ENCODE measurements at regions not wholly inside any gene's neighbourhood (a gene's known extent, or its start where the extent isn't known, plus 50 kb on each side); places are given as distances from the start of the nearest gene placed in this dataset.

GRCh38 chr4:125432078-125432477 lies 117.3 kb downstream of the FAT4 start:
- DNase-seq, result no peak
- Histone ChIP-seq H3K27me3 (ENCODE audit: control insufficient read depth, insufficient read depth, low read length) (no peaks in the 10 kb centered on the region), H3K4me3 (ENCODE audit: low read length) (no peak overlapping the region), H3K27ac (ENCODE audit: low read length) (no peak overlapping the region), H3K36me3 (ENCODE audit: control insufficient read depth, insufficient read depth, low read length) (peaks cover 6% of the 10 kb centered on the region), H3K4me1 (ENCODE audit: control insufficient read depth, insufficient read depth, low read length) (no peaks in the 10 kb centered on the region), H3K9me3 (replicated peaks; ENCODE audit: control insufficient read depth, low read depth, low read length) (no peaks in the 10 kb centered on the region)
- WGBS (ENCODE audit: insufficient coverage), result no CpG with 5 or more reads among the region's 2 CpGs

GRCh38 chr4:125433453-125433852 lies 118.7 kb downstream of the FAT4 start:
- no CpG with 5 or more reads among the region's 2 CpGs for WGBS (ENCODE audit: insufficient coverage)
- Histone ChIP-seq H3K36me3 (ENCODE audit: control insufficient read depth, insufficient read depth, low read length) (peaks cover 6% of the 10 kb centered on the region), H3K4me1 (ENCODE audit: control insufficient read depth, insufficient read depth, low read length) (no peaks in the 10 kb centered on the region), H3K9me3 (replicated peaks; ENCODE audit: control insufficient read depth, low read depth, low read length) (no peaks in the 10 kb centered on the region), H3K4me3 (ENCODE audit: low read length) (no peak overlapping the region), H3K27ac (ENCODE audit: low read length) (no peak overlapping the region), H3K27me3 (ENCODE audit: control insufficient read depth, insufficient read depth, low read length) (no peaks in the 10 kb centered on the region)
- no peak for DNase-seq

GRCh38 chr4:125434136-125434535 lies 119.4 kb downstream of the FAT4 start:
- Histone ChIP-seq H3K27ac (ENCODE audit: low read length) (no peak overlapping the region), H3K9me3 (replicated peaks; ENCODE audit: control insufficient read depth, low read depth, low read length) (no peaks in the 10 kb centered on the region)
- WGBS (ENCODE audit: insufficient coverage), result no CpG with 5 or more reads among the region's 3 CpGs

GRCh38 chr4:125440814-125441213 lies 126.1 kb downstream of the FAT4 start:
- peak; percentile 27 for DNase-seq
- no peaks in the 10 kb centered on the region for H3K9me3 ChIP-seq (replicated peaks; ENCODE audit: control insufficient read depth, low read depth, low read length)
- no CpG with 5 or more reads among the region's 1 CpG for WGBS (ENCODE audit: insufficient coverage)

More at GRCh38 chr4:125434136-125434535, 119.4 kb downstream of the FAT4 start:
- peaks cover 6% of the 10 kb centered on the region for H3K36me3 ChIP-seq (ENCODE audit: control insufficient read depth, insufficient read depth, low read length)
- no peak for DNase-seq
- H3K4me3 ChIP-seq (ENCODE audit: low read length), result no peak overlapping the region
- H3K27me3 ChIP-seq (ENCODE audit: control insufficient read depth, insufficient read depth, low read length), result no peaks in the 10 kb centered on the region
- no peaks in the 10 kb centered on the region for H3K4me1 ChIP-seq (ENCODE audit: control insufficient read depth, insufficient read depth, low read length)

GRCh38 chr4:125444166-125444565 lies 129.4 kb downstream of the FAT4 start:
- no peaks in the 10 kb centered on the region for H3K27me3 ChIP-seq (ENCODE audit: control insufficient read depth, insufficient read depth, low read length)

More at GRCh38 chr4:125440814-125441213, 126.1 kb downstream of the FAT4 start:
- Histone ChIP-seq H3K27ac (ENCODE audit: low read length) (no peak overlapping the region), H3K36me3 (ENCODE audit: control insufficient read depth, insufficient read depth, low read length) (no peaks in the 10 kb centered on the region), H3K4me3 (ENCODE audit: low read length) (no peak overlapping the region), H3K27me3 (ENCODE audit: control insufficient read depth, insufficient read depth, low read length) (no peaks in the 10 kb centered on the region), H3K4me1 (ENCODE audit: control insufficient read depth, insufficient read depth, low read length) (no peaks in the 10 kb centered on the region)

GRCh38 chr4:125445525-125445924 lies 130.8 kb downstream of the FAT4 start:
- Histone ChIP-seq H3K27ac (ENCODE audit: low read length) (no peak overlapping the region), H3K27me3 (ENCODE audit: control insufficient read depth, insufficient read depth, low read length) (no peaks in the 10 kb centered on the region), H3K36me3 (ENCODE audit: control insufficient read depth, insufficient read depth, low read length) (peaks cover 15% of the 10 kb centered on the region), H3K4me1 (ENCODE audit: control insufficient read depth, insufficient read depth, low read length) (no peaks in the 10 kb centered on the region), H3K4me3 (ENCODE audit: low read length) (no peak overlapping the region), H3K9me3 (replicated peaks; ENCODE audit: control insufficient read depth, low read depth, low read length) (no peaks in the 10 kb centered on the region)
- WGBS (ENCODE audit: insufficient coverage), result no CpG with 5 or more reads among the region's 1 CpG
- no peak for DNase-seq

More at GRCh38 chr4:125444166-125444565, 129.4 kb downstream of the FAT4 start:
- H3K9me3 ChIP-seq (replicated peaks; ENCODE audit: control insufficient read depth, low read depth, low read length), result no peaks in the 10 kb centered on the region
- no peak for DNase-seq
- H3K4me1 ChIP-seq (ENCODE audit: control insufficient read depth, insufficient read depth, low read length), result no peaks in the 10 kb centered on the region
- H3K4me3 ChIP-seq (ENCODE audit: low read length), result no peak overlapping the region
- H3K27ac ChIP-seq (ENCODE audit: low read length), result no peak overlapping the region
- 80% methylated on average over 1 of the region's 1 CpG for WGBS (ENCODE audit: insufficient coverage)
- peaks cover 6% of the 10 kb centered on the region for H3K36me3 ChIP-seq (ENCODE audit: control insufficient read depth, insufficient read depth, low read length)

- Histone ChIP-seq H3K27me3 (ENCODE audit: control insufficient read depth, insufficient read depth, low read length) (no peaks in the 10 kb centered on the region), H3K4me3 (ENCODE audit: low read length) (no peak overlapping the region), H3K36me3 (ENCODE audit: control insufficient read depth, insufficient read depth, low read length) (peaks cover 28% of the 10 kb centered on the region), H3K9me3 (replicated peaks; ENCODE audit: control insufficient read depth, low read depth, low read length) (no peaks in the 10 kb centered on the region), H3K4me1 (ENCODE audit: control insufficient read depth, insufficient read depth, low read length) (no peaks in the 10 kb centered on the region), H3K27ac (ENCODE audit: low read length) (no peak overlapping the region)
- no peak for DNase-seq
- no CpG with 5 or more reads among the region's 6 CpGs for WGBS (ENCODE audit: insufficient coverage)
Observed at GRCh38 chr4:125447551-125448290, 133.0 kb downstream of the FAT4 start.

- Histone ChIP-seq H3K4me3 (ENCODE audit: low read length) (no peak overlapping the region), H3K4me1 (ENCODE audit: control insufficient read depth, insufficient read depth, low read length) (no peaks in the 10 kb centered on the region), H3K27me3 (ENCODE audit: control insufficient read depth, insufficient read depth, low read length) (no peaks in the 10 kb centered on the region), H3K36me3 (ENCODE audit: control insufficient read depth, insufficient read depth, low read length) (peaks cover 9% of the 10 kb centered on the region), H3K9me3 (replicated peaks; ENCODE audit: control insufficient read depth, low read depth, low read length) (no peaks in the 10 kb centered on the region), H3K27ac (ENCODE audit: low read length) (no peak overlapping the region)
- no CpG with 5 or more reads among the region's 3 CpGs for WGBS (ENCODE audit: insufficient coverage)
- no peak for DNase-seq
Observed at GRCh38 chr4:125456075-125456474, 141.3 kb downstream of the FAT4 start.

- no CpG with 5 or more reads among the region's 1 CpG for WGBS (ENCODE audit: insufficient coverage)
- H3K4me1 ChIP-seq (ENCODE audit: control insufficient read depth, insufficient read depth, low read length), result no peaks in the 10 kb centered on the region
- no peak for DNase-seq
- no peak overlapping the region for H3K4me3 ChIP-seq (ENCODE audit: low read length)
- H3K27me3 ChIP-seq (ENCODE audit: control insufficient read depth, insufficient read depth, low read length), result no peaks in the 10 kb centered on the region
- H3K27ac ChIP-seq (ENCODE audit: low read length), result no peak overlapping the region
- no peaks in the 10 kb centered on the region for H3K36me3 ChIP-seq (ENCODE audit: control insufficient read depth, insufficient read depth, low read length)
- no peaks in the 10 kb centered on the region for H3K9me3 ChIP-seq (replicated peaks; ENCODE audit: control insufficient read depth, low read depth, low read length)
Observed at GRCh38 chr4:125459531-125459930, 144.8 kb downstream of the FAT4 start.

- H3K27me3 ChIP-seq (ENCODE audit: control insufficient read depth, insufficient read depth, low read length), result no peaks in the 10 kb centered on the region
- no peak overlapping the region for H3K4me3 ChIP-seq (ENCODE audit: low read length)
- H3K27ac ChIP-seq (ENCODE audit: low read length), result no peak overlapping the region
- no peak for DNase-seq
- H3K4me1 ChIP-seq (ENCODE audit: control insufficient read depth, insufficient read depth, low read length), result no peaks in the 10 kb centered on the region
- no peaks in the 10 kb centered on the region for H3K36me3 ChIP-seq (ENCODE audit: control insufficient read depth, insufficient read depth, low read length)
- H3K9me3 ChIP-seq (replicated peaks; ENCODE audit: control insufficient read depth, low read depth, low read length), result no peaks in the 10 kb centered on the region
- WGBS (ENCODE audit: insufficient coverage), result no CpG with 5 or more reads among the region's 3 CpGs
Observed at GRCh38 chr4:125461676-125462363, 147.1 kb downstream of the FAT4 start.
